Erythroblast (primary cell): ENCODE measurements at regions not wholly inside any gene's neighbourhood (a gene's known extent, or its start where the extent isn't known, plus 50 kb on each side); places are given as distances from the start of the nearest gene placed in this dataset.

Experiments
- GATA1 ChIP-seq: IDR thresholded peaks from 2 replicates; pipeline ENCODE4 v1.6.1; 2011; ENCODE audit warnings: low read depth, mild to moderate bottlenecking, control low read depth, low read length, moderate library complexity
- POLR2A ChIP-seq: IDR thresholded peaks from 2 replicates; pipeline ENCODE4 v1.6.1; 2011; ENCODE audit warnings: mild to moderate bottlenecking, low read length

DNA sequence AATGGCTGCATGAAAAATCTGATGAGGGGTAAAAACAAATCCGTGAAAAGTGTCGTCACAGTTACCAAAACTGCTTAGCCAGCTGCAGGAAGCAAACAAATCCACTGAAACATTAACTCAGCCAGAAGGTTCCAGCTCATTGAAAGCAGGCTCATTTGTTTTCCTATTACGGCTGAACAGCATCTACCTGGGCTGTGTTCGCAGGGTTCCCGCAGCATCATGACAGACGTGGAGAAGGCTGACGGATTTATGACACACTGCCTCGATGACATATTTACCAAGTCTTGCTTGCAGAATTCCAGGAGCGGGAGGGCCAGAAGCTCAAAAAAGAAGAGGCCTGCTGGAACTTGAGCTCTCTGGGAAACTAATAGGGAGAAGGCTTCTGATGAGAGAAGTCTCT lies 781.1 kb downstream of the RAB28 start:
- TF ChIP-seq POLR2A (no peak), GATA1 (no peak)
